GM18858 (cell line): ENCODE measurements at regions not wholly inside any gene's neighbourhood (a gene's known extent, or its start where the extent isn't known, plus 50 kb on each side); places are given as distances from the start of the nearest gene placed in this dataset.
A peak's percentile ranks its signal among the peaks of the same experiment; 100 is the strongest.

Source experiments
- ATAC-seq: cut with Tn5 transposase; IDR thresholded peaks from one replicate; pipeline ENCODE4 v1.9.1; 2021; ENCODE audit not compliant: unreplicated experiment

GRCh38 chr7:131098527-131098926, 229.1 kb upstream of the MKLN1 start:
- ATAC-seq: no peak

DNA sequence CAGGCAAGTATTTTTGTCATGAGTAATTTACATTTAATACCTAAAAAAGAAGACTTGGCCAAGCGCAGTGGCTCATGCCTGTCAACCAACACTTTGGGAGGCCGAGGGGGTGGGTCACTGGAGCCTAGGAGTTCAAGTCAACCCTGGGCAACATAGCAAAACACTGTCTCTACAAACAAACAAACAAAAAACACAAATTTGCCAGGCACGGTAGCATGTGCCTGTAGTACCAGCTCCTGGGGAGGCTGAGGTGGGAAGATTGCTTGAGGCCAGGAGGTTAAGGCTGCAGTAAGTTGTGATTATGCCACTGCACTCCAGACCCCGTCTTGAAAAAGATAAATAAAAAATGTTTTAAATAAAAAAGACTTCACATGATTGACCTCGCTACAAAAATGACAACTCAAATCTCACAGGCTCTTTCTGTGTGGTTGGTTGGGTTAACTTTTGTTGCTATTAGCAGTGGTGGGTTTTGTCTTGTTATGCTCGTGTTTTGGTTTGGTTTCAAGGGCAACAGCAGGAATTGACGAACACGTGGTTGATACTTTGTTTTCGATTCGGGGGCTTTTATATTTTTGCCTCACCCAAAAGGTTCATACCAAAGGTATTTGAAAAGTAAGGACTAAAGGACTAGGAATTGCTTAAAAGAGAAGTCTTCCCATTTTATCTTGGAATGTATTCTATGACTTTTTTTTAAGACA, 227.2 kb upstream of the MKLN1 start:
- ATAC-seq: no peak

- no peak for ATAC-seq
Observed at GRCh38 chr7:131103997-131104396, 223.7 kb upstream of the MKLN1 start.

DNA sequence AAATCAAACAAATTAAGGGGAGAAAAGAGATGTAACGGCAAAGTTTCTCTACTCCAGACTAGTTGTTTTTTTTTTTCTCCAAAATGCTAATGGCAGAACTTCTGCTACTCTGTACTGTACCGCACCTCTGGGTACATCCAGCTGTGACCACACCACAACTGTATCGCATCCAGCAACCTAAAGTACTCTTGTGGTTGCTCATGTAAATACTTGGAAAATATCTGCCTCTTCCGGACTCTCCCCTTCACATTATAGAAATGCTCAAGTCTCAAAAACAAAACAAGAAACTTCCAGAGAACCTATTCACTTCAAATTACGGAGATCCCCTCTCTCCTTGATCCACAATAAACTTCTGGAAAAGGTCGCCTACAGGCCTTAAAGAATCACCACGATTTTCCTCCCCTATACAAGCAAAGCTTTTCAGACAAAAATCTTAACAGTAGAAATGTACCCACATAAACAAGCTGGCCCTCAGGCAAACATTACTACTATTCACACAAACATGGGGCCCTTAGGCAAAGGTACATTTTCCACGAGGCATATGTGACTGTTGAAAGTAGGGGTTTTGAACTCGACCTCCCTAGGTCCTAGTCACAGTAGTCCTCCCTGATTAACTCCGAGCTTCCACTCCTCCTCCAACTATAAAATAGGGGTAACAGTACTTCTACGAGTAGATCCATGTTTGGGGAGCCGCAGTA, 222.9 kb upstream of the MKLN1 start:
- ATAC-seq: no peak

- ATAC-seq: no peak
Observed at GRCh38 chr7:131105294-131105798, 222.3 kb upstream of the MKLN1 start.

DNA sequence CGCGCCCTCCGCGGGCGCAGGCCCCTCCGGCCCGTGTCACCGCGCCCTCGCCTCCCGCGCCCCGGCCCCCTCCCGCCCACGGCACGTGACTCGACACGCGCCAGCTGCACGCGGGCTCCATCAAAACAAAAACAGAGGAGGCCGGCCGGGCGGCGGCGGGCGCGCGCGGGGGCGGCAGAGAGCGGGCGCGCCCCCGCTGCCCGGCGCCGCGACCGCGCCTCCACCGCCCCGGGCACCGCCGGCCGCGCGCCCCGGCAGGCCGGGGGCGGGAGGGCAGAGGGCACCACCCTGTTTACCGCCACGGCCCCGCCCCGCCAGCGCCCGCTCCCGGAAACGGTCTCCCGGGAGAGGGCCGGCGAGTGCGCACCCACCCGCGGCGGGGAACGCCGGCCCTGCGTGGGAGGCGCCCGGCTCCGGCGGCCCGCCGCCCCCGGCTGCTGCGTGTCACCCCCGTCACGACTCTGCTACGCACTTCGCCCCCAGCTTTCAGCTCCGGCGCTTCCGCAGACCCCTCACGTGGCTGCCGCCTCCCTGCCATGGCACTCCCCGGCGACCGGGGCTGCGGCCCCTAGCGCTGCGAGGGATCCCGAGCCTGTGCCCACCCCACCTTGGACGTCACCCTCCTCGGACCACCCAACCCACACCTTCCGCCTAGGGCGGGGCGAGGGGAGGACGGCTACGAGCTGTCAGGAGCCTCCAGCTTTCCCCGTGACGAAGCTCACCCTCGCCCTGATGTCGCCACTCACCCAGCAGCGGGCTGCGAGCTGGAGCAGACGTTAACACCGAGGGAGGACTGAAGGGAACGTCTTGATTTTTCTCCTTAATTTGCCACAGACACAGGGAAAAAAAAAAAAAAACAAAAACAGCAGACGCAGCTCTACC, 221.6 kb upstream of the MKLN1 start:
- ATAC-seq: peak; percentile 26

- no peak for ATAC-seq
Observed at GRCh38 chr7:131106681-131107336, 220.9 kb upstream of the MKLN1 start.

GRCh38 chr7:131107337-131108211, 220.1 kb upstream of the MKLN1 start:
- ATAC-seq: peak; percentile 50

DNA sequence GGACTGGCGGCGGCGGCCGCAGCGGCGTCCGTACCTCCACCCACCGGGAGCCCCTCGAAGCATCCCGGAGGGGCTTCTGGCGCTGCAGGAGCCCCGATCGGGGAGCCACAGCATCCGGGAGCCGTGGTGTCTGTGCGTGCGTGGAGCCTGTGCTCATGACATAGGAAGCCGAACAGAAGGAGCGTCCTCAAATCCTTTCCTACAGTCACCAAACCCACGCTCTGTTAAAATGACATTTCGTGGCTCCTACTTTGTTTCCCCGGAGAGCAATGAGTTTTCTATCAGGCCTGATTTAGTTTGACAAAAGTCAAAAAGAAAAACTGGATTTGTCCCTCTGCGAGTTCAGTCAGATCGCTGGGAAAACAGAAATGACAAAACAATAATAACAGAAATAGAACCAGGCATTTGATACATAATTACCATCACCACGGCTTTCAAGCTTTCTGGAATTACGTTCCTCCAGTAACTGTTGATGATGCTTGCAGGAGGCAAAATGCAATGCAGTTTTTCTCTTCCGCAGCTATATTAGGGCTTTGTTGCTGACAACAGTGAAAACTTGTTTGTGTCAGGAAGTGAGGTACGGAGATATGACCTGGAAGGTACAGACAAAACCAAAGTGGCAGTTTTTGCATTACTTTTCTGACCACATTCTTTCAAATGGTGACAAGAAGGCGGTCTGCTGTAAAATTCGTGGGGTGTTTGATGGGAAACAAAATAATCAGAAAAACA, 219.3 kb upstream of the MKLN1 start:
- no peak for ATAC-seq

DNA sequence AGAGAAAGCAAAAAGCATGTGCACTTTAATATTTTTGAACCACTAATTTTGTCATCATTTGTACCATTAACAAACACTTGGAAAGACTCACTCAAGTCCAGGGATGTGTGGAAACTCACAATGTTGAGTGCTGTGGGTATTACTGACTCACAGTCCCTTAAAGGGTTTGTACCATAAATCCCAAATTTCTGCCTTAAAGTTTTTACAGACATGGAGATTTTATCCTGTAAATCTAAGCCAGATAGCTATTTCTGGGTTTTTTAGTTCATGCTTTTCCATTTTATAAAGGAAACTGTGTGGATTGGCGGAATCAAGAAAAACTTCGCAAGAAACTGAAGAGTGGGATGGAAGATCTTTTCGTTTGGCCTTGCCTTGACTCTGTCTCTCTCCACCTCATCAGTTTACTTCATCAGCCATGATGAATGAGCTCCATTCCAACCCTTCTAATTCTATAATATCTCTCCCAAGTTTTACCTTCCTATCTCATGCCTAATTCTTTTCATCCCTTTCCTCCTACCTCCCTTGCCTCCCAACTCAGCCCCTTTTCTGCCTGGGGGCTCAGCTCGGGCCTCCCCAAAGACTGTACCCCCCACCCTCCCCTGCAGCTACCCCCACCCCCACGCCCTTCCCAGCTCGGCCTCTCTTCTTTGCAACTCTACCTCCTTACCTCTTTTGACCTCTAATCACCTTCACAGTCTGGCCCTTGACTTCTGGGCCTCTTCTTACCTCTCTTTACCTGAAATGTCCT, 218.5 kb upstream of the MKLN1 start:
- no peak for ATAC-seq

DNA sequence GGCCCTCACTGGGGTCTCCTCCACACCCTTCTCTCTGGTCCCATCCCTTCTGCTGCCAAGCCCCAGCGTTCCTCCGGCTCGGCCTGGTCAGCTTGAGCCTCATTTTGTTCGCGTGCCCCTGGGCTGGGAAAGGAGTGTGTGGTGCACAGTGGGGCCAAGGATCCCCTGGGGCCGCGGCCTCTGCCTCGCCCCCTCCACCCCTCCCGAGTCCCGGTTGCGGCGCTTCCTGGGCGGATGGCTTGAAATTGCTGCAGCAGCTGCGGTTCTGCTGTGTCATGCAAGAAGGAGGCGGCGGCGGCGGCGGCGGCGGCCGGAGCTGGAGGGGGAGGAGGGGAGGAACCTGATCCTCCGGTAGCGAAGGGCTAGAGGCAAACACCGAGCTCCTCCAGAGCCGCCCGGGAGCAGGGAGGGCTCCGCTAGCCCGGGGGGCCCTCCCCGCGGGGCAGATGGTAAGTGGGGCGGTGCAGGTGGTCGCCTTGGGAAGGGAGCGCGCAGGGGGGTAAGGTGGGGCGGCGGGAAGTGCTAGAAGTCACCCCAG, 217.8 kb upstream of the MKLN1 start:
- no peak for ATAC-seq

GRCh38 chr7:131110297-131111080, 217.2 kb upstream of the MKLN1 start:
- ATAC-seq: no peak

DNA sequence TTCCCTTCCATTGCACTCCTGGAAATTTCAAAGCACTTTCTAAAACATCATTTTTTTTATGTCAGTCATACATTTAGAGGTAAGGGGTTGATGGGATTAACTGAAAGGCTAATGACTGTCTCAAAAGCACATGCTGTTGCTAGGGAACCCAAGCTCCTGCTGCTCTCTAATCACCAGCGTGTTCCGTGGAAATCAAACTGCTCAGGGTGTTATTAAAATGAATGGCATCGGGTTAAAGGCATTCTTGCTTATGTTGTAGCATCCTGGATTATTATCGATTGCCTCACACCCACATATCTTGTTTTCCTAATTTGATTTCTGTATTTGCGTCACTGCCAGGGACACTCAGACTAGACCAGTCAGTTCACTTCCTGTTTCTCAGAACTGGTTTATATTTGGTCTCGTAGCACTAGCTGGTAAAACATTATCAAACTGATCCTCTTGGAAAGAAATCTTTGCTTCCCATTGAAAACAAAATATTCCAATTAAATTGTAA, 216.5 kb upstream of the MKLN1 start:
- no peak for ATAC-seq

DNA sequence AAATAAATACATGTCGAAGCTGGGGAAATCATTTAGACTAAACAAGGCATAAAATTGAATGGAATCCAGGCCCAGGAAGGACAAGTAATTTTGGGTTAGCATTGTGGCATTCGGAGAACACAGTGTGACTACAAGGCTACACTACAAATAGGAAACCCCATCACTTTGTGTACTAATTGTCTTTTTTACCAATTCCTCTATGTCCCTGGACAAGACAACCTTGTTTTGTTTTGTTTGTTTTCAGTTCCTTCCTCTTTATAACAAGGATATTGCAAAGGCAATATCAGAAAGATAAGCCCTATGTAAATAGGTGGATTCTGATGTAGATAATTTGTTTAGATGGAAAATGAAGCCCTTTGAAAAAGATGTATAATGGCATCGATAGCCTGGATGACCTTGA, 215.9 kb upstream of the MKLN1 start:
- no peak for ATAC-seq

GRCh38 chr7:131112431-131112830, 215.2 kb upstream of the MKLN1 start:
- no peak for ATAC-seq

DNA sequence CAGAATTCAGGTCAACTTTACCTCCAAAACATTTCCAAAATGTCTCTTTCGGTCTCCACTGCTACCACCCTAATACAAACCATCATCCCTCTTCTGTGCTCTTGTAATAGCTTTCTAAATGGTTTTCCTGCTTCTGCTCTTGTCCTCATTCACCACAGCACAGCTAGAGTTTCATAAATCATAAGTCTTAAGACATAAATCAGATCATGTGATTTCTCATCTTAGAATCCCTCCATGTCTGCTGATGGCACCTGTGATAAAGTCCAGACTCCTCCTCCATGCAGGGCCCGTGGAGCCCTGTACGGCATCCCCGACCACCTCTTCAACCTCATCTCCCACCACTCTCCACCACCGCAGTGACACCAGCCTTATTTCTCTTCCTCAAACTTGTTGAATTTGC, 212.3 kb upstream of the MKLN1 start:
- no peak for ATAC-seq

DNA sequence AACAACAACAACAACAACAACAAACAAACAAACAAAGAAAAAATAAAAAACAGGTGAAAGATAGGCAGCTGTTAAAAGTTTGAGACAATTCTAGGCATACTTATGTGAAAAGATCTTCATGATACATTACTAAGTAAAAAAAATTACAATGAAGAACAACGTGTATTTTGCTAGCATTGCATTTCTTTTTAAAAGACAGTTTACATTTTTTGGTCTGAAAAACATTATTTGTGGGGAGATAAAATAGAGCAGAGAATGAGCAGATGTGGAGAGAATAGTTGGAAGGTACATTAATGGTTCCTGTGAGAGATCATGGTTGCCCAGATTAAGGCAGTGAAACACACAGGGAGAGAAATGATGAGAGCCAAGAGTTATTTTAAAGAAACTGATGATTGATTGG, 210.2 kb upstream of the MKLN1 start:
- ATAC-seq: no peak

DNA sequence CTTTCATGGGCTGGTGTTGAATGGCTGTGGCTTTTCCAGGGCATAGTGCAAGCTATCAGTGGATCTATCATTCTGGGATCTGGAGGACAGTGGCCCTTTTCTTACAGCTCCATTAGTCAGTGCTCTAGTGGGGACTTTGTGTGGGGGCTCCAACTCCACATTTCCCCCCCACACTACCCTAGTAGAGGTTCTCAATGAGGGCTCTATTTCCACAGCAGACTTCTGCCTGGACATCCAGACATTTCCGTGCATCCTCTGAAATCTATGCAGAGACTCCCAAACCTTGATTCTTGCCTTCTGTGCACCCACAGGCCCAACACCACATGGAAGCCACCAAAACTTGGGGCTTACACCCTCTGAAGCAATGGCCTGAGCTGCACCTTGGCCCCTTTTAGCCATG, 208.3 kb upstream of the MKLN1 start:
- no peak for ATAC-seq
